CD4-positive, CD25-positive, alpha-beta regulatory T cell (primary cell): ENCODE measurements at regions not wholly inside any gene's neighbourhood (a gene's known extent, or its start where the extent isn't known, plus 50 kb on each side); places are given as distances from the start of the nearest gene placed in this dataset.

ENCODE experiments used
- ATAC-seq, 2 donors: fragments of 150-1000 bp; cut with Tn5 transposase; one replicate each; pipeline ENCODE4 v1.10.0; 2021; ENCODE audit warnings: low read depth in 2 of 2, moderate number of reproducible peaks in 2 of 2, moderate library complexity in 1 of 2
- DNase-seq, 3 donors: peaks; one replicate each; pipeline versions ENCODE4 v3.0.0 to v3.0.0-alpha.2; 2012 to 2022; ENCODE audit warnings: mixed read lengths in 1 of 3
- H3K27ac ChIP-seq: one replicate; pipeline ENCODE4 v1.7.0; 2013; ENCODE audit warnings: mild to moderate bottlenecking, low read length; ENCODE audit not compliant: insufficient read depth, poor library complexity, severe bottlenecking
- H3K27me3 ChIP-seq: one replicate; pipeline ENCODE4 v1.7.0; 2013; ENCODE audit warnings: low read length; ENCODE audit not compliant: control insufficient read depth, insufficient read depth
- H3K36me3 ChIP-seq: one replicate; pipeline ENCODE4 v1.7.0; 2013; ENCODE audit warnings: mild to moderate bottlenecking, low read length, moderate library complexity; ENCODE audit not compliant: control insufficient read depth, insufficient read depth
- H3K4me1 ChIP-seq: 2 replicates; pipeline ENCODE4 v1.7.0; 2013; ENCODE audit warnings: mild to moderate bottlenecking, low read length; ENCODE audit not compliant: insufficient read depth, control insufficient read depth, poor library complexity, severe bottlenecking
- H3K4me3 ChIP-seq: one replicate; pipeline ENCODE4 v1.7.0; 2013; ENCODE audit warnings: low read depth, mild to moderate bottlenecking, low read length, moderate library complexity
- H3K9me3 ChIP-seq, 2 experiments: 1 replicate in 1 of 2; 2 replicates in 1 of 2; pipeline ENCODE4 v1.7.0; 2013; ENCODE audit warnings: low read length in 2 of 2, mild to moderate bottlenecking in 1 of 2, moderate library complexity in 1 of 2; ENCODE audit not compliant: control insufficient read depth in 2 of 2
- H3K27ac Mint-ChIP-seq, 3 donors: one replicate each; pipeline ENCODE4 v1.8.0; 2020 to 2022; ENCODE audit warnings: mild to moderate bottlenecking in 3 of 3, mixed read lengths in 3 of 3, moderate library complexity in 2 of 3
- H3K27me3 Mint-ChIP-seq: one replicate; pipeline ENCODE4 v1.8.0; 2022; ENCODE audit warnings: mild to moderate bottlenecking, mixed read lengths
- H3K36me3 Mint-ChIP-seq: one replicate; pipeline ENCODE4 v1.8.0; 2020; ENCODE audit warnings: mixed read lengths
- H3K4me1 Mint-ChIP-seq, 4 donors: one replicate each; pipeline ENCODE4 v1.8.0; 2020 to 2022; ENCODE audit warnings: mixed read lengths in 4 of 4, mild to moderate bottlenecking in 1 of 4
- H3K4me3 Mint-ChIP-seq, 4 donors: one replicate each; pipeline ENCODE4 v1.8.0; 2020 to 2022; ENCODE audit warnings: mild to moderate bottlenecking in 4 of 4, mixed read lengths in 4 of 4, moderate library complexity in 3 of 4
- H3K9me3 Mint-ChIP-seq, 7 donors: one replicate each; pipeline ENCODE4 v1.8.0; 2020 to 2022; ENCODE audit warnings: mixed read lengths in 7 of 7, mild to moderate bottlenecking in 3 of 7, moderate library complexity in 2 of 7

GRCh38 chr5:21195145-21195544 is 1207.1 kb upstream of the CDH18 start:
- ATAC-seq (no peak), DNase-seq (no peak)
- no peak overlapping the region for H3K27ac Mint-ChIP-seq
- H3K9me3 Mint-ChIP-seq: peaks cover 0 to 14% (median 4%) of the 10 kb centered on the region in 7 donors
- no peak overlapping the region for H3K4me3 Mint-ChIP-seq
- Histone ChIP-seq H3K27me3 (no peaks in the 10 kb centered on the region), H3K4me1 (no peaks in the 10 kb centered on the region), H3K4me3 (no peak overlapping the region), H3K36me3 (no peaks in the 10 kb centered on the region), H3K27ac (no peak overlapping the region), H3K9me3 (no peaks in the 10 kb centered on the region)
- no peaks in the 10 kb centered on the region for H3K36me3 Mint-ChIP-seq
- H3K4me1 Mint-ChIP-seq: no peaks in the 10 kb centered on the region
- H3K27me3 Mint-ChIP-seq: no peaks in the 10 kb centered on the region

DNA sequence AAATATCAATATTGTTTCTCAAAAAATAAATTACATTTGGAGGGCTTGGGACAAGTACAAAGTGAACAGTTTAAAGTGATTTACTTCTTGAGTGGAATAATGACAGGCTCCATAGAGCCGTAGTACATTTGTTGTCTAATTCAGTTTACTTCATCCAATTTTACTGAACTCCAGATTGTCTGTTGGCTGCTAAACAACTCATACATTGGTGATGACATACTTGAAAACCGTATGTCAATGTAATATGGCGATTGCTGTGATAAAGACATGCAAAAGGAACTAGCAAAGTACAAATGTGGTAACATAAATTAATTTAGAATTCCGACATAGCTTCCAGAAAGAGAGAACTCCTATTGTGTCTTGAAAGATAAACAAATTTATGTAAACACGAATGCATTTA is 1197.5 kb upstream of the CDH18 start:
- Mint-ChIP-seq H3K4me3 (no peak overlapping the region), H3K4me1 (no peaks in the 10 kb centered on the region), H3K27me3 (no peaks in the 10 kb centered on the region), H3K36me3 (no peaks in the 10 kb centered on the region), H3K27ac (no peak overlapping the region), H3K9me3 (peaks cover 0 to 24% (median 6%) of the 10 kb centered on the region in 7 donors)
- Histone ChIP-seq H3K4me1 (no peaks in the 10 kb centered on the region), H3K4me3 (no peak overlapping the region), H3K9me3 (no peaks in the 10 kb centered on the region), H3K27me3 (no peaks in the 10 kb centered on the region), H3K36me3 (no peaks in the 10 kb centered on the region), H3K27ac (no peak overlapping the region)
- DNase-seq: no peak
- ATAC-seq: no peak

GRCh38 chr5:21184581-21184980 is 1196.6 kb upstream of the CDH18 start:
- ATAC-seq: no peak
- Histone ChIP-seq H3K9me3 (no peaks in the 10 kb centered on the region), H3K4me1 (no peaks in the 10 kb centered on the region), H3K4me3 (no peak overlapping the region), H3K36me3 (no peaks in the 10 kb centered on the region), H3K27me3 (no peaks in the 10 kb centered on the region), H3K27ac (no peak overlapping the region)
- DNase-seq: no peak
- no peak overlapping the region for H3K4me3 Mint-ChIP-seq
- H3K27ac Mint-ChIP-seq: no peak overlapping the region
- no peaks in the 10 kb centered on the region for H3K27me3 Mint-ChIP-seq
- H3K4me1 Mint-ChIP-seq: no peaks in the 10 kb centered on the region
- H3K36me3 Mint-ChIP-seq: no peaks in the 10 kb centered on the region
- H3K9me3 Mint-ChIP-seq: peaks cover 0 to 17% (median 6%) of the 10 kb centered on the region in 7 donors

- Histone ChIP-seq H3K27me3 (no peaks in the 10 kb centered on the region), H3K27ac (no peak overlapping the region), H3K36me3 (no peaks in the 10 kb centered on the region), H3K4me1 (no peaks in the 10 kb centered on the region), H3K4me3 (no peak overlapping the region), H3K9me3 (no peaks in the 10 kb centered on the region)
- Mint-ChIP-seq H3K4me1 (no peaks in the 10 kb centered on the region), H3K36me3 (no peaks in the 10 kb centered on the region), H3K27ac (no peak overlapping the region), H3K4me3 (no peak overlapping the region), H3K9me3 (peaks cover 0 to 12% (median 6%) of the 10 kb centered on the region in 7 donors), H3K27me3 (no peaks in the 10 kb centered on the region)
- ATAC-seq: no peak
- no peak for DNase-seq
Measured at GRCh38 chr5:21181609-21182125, 1193.7 kb upstream of the CDH18 start.

GRCh38 chr5:21173526-21173925 is 1185.5 kb upstream of the CDH18 start:
- Mint-ChIP-seq H3K36me3 (no peaks in the 10 kb centered on the region), H3K9me3 (peaks cover 0 to 14% (median 0%) of the 10 kb centered on the region in 7 donors), H3K4me3 (no peak overlapping the region), H3K4me1 (no peaks in the 10 kb centered on the region), H3K27me3 (no peaks in the 10 kb centered on the region), H3K27ac (no peak overlapping the region)
- Histone ChIP-seq H3K36me3 (no peaks in the 10 kb centered on the region), H3K9me3 (no peaks in the 10 kb centered on the region), H3K27ac (no peak overlapping the region), H3K27me3 (no peaks in the 10 kb centered on the region), H3K4me3 (no peak overlapping the region), H3K4me1 (no peaks in the 10 kb centered on the region)
- no peak for DNase-seq
- ATAC-seq: no peak

DNA sequence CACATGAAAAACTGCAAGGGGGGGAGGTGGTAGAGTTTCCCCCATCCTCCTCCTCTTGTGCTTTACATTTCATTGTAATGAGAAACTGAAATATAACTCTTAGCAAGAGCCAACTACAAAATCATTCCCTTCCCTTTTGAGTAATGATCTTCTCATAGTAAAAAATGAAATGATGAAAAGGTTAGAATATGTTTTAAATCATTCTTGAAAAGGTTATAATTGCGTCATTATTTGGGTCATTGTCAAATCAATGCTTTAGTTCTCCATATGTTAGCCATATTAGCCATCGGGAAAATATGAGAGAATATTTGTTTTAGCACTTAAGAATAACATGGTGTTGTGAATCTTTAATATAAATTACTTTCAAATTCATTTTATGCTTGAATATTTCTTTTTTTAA is 1185.0 kb upstream of the CDH18 start:
- peaks cover 0 to 14% (median 0%) of the 10 kb centered on the region in 7 donors for H3K9me3 Mint-ChIP-seq
- no peak for ATAC-seq
- no peaks in the 10 kb centered on the region for H3K27me3 ChIP-seq
- H3K27ac ChIP-seq: no peak overlapping the region
- no peaks in the 10 kb centered on the region for H3K4me1 Mint-ChIP-seq
- no peak for DNase-seq
- H3K4me3 ChIP-seq: no peak overlapping the region
- no peaks in the 10 kb centered on the region for H3K36me3 ChIP-seq
- no peaks in the 10 kb centered on the region for H3K9me3 ChIP-seq
- no peak overlapping the region for H3K27ac Mint-ChIP-seq
- H3K27me3 Mint-ChIP-seq: no peaks in the 10 kb centered on the region
- no peaks in the 10 kb centered on the region for H3K4me1 ChIP-seq
- no peak overlapping the region for H3K4me3 Mint-ChIP-seq
- no peaks in the 10 kb centered on the region for H3K36me3 Mint-ChIP-seq

GRCh38 chr5:21171038-21171437 is 1183.0 kb upstream of the CDH18 start:
- Mint-ChIP-seq H3K36me3 (no peaks in the 10 kb centered on the region), H3K4me1 (no peaks in the 10 kb centered on the region), H3K27ac (no peak overlapping the region), H3K27me3 (no peaks in the 10 kb centered on the region), H3K4me3 (no peak overlapping the region), H3K9me3 (peaks cover 0 to 11% (median 4%) of the 10 kb centered on the region in 7 donors)
- H3K27me3 ChIP-seq: no peaks in the 10 kb centered on the region
- ATAC-seq (no peak), DNase-seq (no peak)
- H3K27ac ChIP-seq: no peak overlapping the region
- no peaks in the 10 kb centered on the region for H3K36me3 ChIP-seq
- no peaks in the 10 kb centered on the region for H3K9me3 ChIP-seq
- no peak overlapping the region for H3K4me3 ChIP-seq
- H3K4me1 ChIP-seq: no peaks in the 10 kb centered on the region

DNA sequence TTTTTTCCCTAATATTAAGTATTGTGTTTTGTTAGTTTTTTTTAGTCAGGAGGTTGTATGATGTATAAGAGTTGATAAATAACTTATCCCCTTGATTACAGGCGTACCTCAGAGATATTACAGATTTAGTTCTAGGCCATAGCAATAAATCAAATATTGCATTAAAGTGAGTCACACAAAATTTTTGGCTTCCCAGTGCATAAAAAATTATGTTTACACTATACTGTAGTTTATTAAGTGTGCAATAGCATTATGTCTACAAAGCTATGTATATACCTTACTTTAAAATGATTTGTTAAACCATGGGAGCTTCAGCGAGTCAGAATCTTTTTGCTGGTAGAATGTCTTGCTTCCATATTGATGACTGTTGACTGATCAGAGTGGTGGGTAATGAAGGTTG is 1180.6 kb upstream of the CDH18 start:
- Mint-ChIP-seq H3K27ac (no peak overlapping the region), H3K4me3 (no peak overlapping the region), H3K9me3 (peaks cover 0 to 10% (median 6%) of the 10 kb centered on the region in 7 donors), H3K27me3 (no peaks in the 10 kb centered on the region), H3K4me1 (no peaks in the 10 kb centered on the region), H3K36me3 (no peaks in the 10 kb centered on the region)
- Histone ChIP-seq H3K36me3 (no peaks in the 10 kb centered on the region), H3K27me3 (no peaks in the 10 kb centered on the region), H3K27ac (no peak overlapping the region), H3K9me3 (peaks cover 3 to 4% of the 10 kb centered on the region in 2 experiments), H3K4me3 (no peak overlapping the region), H3K4me1 (no peaks in the 10 kb centered on the region)
- ATAC-seq: no peak
- no peak for DNase-seq
